ENCODE measurements at regions not wholly inside any gene's neighbourhood (a gene's known extent, or its start where the extent isn't known, plus 50 kb on each side); places are given as distances from the start of the nearest gene placed in this dataset.

DNA sequence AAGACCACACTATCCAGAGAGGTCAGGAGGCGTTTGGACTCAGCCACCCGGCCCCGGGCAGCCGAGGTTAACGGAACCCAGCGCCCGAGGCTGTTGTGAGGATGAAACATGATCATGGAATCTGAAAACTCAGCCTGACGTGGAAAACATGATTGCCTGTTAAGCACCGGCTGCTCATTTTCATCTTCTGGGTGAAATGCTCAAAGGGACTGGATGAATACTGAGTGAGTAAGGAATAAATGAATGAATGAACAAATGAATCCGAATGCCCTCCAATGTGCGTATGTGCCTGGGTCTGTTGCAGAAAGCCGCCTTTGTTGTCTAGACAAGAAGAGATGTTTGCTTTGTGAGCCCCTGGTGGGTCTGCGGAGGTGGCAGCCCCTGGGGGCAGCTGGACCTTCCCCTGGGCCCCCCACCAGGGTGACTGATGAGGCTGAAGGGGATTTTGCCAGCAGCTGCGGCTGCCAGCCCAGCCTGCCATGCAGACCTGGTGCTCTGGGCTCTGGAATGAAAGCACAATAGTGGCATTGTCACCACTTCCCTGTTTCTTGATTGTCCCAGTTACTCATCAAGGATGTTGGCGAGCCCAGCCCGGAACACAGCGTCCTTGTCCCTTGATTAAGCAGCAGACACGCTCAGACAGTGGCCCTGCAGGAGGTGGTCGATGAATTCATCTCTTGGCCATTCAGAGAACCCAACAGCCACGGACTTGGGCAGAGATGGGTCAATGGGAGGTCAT lies 211.1 kb downstream of the ANKRD60 start:
- no peak for DNase-seq

DNA sequence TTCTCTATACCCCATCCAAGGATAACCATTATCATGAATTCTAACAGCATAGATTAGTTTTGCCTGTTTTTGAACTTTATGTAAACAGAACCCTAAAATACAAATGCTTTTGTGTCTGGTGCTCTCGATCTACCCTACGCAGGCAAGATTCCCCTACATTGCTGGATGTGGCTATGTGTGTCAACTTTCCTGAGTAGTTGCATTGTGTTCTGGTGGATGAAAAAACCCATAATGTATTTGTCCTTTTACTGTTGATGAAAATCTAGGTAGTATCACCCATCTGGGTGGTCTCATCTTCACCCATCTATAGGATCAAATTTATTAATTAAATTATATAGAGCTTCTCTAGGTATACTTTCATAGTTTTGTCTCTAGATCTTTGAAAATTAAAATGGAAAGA lies 211.7 kb downstream of the ANKRD60 start:
- DNase-seq = no peak

DNA sequence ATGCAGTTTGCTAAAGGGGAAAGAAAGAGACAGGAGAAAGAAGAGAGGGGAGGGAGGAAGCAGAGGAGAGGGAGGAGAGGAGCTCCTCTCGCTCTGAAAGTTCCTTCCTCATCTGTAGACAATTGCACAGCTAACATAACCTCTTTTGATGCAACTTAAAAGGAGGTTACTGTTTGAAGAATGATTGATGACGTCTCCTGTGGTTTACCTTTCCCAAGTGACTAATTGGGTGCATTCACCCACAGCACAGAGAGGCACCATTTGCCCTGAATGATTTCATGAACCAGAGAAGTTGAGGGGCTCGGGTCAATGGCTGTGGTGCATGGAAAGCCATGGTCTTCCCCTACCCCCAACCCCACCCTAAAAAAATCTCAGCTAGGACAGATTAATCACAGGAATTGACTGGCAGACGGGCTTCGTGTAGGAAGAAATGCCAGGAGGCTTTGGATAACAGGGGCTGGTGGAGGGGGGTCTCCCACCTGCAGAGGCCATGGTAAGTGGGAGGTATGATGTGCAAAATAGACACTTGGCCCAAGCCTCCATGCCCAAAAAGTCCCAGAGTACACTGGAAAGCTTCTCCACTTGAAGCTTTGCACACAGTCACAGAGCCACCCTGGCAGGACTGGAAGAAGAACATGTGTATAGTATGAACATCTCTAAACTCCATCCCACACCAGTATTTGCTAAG lies 213.7 kb downstream of the ANKRD60 start:
- no peak for DNase-seq

DNA sequence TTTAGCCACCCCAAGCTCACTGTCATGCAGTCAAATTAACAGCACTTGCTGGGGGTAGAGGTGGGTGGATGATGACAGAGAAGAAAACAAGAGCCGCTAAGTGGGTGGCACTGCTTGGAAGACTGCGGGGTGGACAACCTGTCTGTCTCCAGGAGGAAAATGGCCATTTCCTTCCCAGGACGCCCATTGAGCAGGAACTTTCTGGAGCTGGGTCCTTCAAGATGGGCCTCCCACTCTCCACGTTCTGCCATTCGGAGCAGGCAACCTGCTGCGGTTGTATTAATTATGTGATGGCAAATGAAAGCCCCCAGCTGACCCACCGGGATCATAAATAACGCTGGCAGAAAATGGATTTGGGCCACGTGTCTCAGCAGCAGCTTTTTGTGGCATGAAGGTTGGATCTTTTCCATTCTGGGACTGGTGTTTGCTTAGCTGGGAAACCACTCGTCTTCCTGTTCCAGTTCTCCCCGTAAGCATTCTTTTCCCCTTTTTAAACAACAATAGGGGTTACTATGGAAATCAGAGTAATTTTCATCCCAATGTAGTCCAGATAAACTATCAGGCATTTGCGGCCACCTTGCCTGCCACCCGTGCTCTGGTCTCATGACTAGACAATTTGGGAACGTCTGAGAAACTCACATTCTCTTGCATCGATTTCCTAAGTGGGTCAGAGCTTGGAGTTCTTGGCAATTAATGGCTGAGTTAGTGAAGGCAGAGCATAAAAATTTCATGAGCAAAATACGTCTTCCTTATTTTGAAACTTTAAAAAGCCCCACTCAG lies 215.5 kb downstream of the ANKRD60 start:
- no peak for DNase-seq

DNA sequence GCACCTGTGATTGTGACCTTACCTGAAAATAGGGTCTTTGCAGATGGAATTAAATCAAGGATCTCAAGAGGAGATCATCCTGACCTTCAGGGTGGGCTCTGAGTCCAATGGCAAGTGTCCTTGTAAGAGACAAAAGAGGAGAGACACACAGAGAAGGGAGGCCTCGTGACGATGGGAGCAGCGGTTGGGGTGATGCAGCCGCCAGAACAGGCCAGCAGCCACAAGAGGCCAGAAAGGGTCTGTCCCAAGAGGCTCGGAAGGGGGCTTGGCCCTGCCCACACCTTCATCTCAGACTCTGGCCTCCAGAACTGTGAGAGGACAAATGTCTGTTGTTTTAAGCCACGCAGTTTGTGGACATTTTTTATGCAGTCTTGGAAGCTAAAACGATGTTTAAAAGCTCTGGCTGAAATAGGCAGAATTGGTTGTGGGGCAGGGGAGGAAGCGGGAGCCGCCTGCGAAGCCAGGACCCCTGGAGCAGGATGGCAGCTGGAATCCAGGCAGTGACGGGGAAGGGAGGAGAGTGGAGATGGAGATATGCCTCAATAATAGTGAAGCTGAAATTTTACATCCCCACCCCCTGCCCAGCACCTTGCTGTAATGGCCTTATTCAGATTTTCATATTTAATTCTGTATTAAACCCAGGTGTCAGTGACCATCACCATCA lies 216.4 kb downstream of the ANKRD60 start:
- no peak for DNase-seq

DNA sequence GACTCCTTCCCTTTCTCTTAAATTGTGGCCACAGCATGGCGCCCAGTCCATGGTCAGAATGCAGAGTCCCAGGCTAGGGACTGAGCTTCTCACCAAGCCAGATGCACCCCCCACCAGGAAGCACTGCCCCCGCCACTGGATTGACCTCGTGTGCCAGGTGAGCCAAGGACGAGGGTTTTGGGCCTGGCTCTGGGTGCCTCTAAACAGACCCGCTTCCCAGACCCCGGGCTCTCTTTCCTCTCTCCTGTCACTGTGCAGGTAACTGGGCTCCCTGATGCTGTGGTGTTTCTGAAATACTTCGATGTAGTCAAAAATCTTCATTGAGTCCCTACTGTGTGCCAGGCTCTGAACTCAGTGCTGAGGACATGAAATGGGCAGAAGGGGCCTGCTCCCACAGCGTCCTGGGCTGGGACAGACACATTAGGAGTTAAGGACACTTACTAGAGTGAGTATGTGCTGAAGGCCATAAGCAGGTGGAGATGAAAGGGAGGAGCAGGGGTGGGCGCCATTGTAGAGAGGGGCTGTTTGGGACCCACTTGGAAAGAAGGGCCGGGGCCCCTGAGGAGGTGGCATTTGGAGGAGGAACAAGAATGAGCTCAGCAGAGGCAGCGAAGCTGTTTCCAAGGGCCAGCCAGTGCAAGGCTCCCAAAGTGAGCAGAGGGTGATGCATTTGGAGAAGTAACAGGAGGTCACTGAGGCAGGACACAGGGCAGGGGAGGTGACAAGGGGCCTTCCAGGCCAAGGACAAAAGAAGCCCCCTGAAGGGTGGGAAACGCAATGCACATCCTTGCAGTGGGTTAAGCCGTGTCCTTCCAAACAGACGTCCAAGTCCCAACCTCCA lies 217.1 kb downstream of the ANKRD60 start:
- DNase-seq = no peak

DNA sequence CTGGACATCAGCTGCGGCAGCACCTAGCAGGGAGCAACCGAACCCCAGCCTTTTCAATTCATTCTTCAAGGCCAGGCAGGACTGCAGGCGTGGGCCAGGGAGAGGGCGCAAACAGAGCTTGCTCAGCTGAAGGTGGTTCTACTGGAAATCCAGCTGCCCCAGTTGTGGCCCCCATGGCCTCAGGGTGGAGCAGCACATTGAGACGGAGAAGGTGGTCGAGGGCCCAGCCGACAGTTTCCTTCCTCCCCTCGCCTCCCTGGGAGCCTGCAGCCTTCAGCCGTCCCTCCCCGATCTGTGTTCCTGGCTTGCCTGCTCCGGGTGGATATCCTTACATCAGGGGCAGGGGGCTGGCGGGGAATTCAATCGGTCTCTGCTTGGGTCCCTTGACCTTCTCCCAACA lies 217.8 kb downstream of the ANKRD60 start:
- DNase-seq = no peak

DNA sequence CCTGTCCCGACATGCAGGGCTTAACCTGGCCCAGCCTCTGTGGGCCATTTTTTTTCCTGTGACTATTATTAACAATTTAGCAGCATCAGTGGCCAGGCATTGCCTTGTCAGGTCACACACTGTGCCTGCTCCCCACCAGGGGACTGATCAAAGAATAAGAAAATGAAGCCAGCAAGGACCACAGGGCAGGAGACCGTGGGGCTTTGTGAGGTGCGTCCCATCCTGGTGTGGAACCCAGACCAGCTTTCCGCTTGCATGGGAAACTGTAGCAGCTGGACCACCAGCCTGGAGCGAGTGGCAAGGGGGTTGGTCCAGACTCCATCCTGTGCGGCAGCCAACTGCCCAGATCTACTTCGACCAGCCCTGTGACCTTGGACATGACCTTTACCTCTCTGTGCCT lies 218.3 kb downstream of the ANKRD60 start:
- DNase-seq = no peak

DNA sequence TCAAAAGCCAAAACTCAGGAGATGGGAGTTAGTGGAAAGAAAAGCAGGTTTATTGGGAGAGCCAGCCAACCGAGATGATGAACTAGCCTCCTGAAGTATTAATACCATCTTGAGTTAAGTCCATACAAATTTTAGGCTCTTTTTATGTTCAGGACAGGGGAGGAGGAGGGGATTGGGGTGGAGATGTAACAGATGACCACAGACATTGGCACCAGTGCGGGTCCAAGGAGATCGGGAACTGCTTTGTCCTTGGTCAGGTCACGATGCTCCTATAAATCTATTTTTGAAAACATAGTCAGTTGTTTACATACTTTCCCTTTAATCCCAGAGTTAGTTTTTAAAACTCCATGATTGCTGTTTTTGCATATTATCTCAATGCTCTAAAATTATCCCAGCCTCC lies 219.6 kb downstream of the ANKRD60 start:
- no peak for DNase-seq

DNA sequence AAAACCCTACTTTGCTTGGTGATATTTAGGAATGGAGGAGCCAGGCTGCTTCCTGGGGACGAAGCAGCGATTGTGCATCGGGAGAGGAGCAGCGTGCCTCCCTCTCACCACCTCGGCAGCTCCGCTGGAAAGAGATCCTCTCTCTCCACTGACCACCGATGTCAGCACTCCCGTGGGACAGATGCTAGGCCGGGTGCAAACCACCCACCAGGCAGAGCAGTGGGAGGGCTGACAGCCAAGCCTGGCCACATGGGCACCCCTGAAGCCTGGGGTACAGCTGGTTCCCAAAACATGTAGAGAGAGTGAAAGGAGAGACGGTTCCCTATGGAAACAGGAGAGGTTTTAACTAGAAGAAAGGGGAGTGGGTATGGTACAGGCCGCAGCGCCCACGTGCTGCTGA lies 220.0 kb downstream of the ANKRD60 start:
- no peak for DNase-seq

DNA sequence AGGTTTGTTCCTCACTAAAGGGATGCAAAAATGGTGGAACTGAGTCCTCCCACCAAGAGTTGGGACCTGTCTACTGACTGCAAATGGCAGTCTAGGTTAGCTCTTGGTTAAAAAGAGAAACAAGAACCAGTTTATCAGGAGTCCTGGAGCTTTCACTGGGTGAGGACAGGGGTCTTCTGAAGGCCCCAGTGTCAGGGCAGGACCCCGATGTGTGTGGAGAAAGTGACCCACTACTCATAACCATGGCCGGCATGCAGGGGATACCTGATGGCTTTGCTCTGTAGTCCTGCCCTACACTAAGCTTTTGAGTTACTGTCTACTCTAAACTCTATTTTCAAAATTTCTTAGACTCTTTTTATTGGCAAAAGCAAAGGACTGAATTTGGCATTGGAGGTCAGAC lies 220.5 kb downstream of the ANKRD60 start:
- no peak for DNase-seq

DNA sequence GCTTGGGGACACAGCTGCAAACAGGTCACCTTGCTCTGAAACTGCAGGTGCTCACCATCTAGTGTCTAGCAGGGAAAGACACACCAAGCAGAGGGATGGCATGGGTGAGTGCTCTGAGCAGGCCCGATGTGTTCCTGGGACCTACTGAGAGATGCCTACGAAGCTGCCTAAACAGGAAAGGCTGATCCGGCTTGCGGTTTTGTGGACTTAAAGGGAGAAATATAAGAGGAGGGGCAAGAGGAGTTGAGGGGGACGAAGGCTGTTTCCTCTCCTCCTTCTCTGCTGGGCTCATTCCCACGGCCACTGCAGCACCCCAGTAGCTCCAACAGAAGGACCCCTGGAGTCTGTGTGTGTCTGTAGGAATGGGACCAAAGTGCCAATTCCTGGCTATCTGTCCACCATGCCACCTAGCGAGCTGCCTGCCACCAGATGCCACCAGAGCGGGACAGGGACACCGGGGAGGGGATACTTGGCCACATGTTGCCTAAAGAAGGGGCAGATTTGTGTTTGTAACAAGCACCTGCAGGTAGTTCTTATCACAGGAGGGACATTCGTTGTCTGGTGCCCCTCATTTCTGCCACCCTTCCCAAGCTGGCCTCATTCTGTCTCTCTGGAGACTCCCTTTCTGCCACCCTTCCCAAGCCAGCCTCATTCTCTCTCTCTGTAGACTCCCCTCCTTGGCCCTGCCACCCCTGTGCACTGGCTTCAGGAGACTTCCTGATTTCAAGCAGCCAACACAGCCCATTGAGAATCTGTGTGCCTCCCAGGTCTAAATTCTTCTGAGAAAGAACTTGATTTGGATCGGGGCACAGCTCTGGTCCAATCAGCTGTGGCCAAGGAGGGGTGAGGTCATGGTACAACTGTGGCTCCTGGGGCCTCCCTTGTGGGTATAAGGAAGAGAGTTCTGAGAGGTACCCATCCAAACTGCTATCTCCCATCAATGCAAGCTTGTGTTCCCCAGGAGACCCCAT lies 221.8 kb downstream of the ANKRD60 start:
- no peak for DNase-seq

DNA sequence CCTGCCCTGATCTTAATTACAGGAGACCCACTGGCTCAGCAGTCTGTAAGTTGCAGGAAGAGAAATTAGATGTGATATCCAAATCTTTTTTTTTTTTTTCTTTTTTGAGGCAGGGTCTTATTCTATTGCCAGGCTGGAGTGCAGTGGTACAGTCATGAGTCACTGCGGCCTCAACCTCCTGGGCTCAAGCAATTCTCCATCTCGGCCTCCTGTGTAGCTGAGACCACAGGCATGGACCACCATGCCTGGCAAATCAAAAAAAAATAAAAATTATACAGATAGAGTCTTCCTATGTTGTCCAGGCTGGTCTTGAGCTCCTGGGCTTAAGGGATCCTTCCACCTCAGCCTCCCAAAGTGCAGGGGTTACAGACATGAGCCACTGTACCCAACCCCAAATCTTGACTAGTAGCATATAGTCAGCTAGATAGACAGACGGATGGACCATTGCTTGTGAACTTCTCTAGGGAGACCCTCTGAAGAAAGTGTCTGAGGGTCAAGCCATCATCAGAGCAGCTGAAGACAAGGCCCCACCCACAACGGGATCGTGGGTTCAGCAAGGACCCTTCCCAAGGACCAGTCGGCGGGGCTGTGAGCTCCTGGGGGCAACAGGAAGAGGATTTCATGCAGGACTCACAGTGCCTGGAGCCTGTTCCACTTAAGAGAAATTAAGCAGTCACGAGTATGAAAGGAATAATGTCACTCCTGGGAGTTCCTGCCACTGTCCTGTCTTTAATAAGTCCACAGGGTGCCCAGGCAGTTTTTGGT lies 222.7 kb downstream of the ANKRD60 start:
- DNase-seq = no peak

DNA sequence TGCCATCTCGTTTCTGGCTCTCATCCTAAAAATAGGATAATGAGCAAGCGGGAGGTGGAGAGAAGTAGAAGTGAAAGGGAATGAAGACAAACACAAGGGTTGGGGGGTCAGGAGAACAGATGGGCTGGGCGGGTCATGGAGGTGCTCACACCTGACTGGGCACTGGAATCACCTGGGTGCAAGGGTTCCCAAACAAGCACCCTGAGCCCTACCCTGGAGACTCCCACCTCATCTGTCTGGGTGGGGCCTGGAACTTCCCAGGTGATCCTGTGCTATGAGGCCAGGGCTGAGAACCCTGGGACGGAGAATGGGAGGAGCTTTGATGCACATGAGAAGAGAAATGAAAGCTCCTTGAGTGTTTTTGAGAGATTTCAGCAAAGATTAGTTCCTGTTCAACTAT lies 223.6 kb downstream of the ANKRD60 start:
- no peak for DNase-seq

DNA sequence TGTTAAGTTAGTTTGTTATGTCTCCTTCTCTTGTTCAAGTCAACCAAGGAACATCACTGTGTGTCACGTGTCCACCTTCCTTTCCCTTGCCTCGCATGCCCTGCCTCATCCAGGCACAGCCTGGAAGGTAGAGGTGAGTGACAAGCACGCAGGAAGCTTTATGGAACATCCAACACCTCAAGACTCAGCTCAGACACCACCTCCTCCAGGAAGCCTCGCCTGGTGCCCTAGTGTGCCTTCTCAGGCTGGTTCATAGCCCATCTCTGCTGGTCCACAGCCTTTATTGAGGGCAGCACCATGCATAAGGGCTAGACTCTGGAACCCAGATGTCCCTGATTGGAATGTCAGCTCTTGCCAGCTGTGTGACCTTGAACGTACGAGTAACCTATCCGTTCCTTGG lies 224.3 kb downstream of the ANKRD60 start:
- no peak for DNase-seq

DNA sequence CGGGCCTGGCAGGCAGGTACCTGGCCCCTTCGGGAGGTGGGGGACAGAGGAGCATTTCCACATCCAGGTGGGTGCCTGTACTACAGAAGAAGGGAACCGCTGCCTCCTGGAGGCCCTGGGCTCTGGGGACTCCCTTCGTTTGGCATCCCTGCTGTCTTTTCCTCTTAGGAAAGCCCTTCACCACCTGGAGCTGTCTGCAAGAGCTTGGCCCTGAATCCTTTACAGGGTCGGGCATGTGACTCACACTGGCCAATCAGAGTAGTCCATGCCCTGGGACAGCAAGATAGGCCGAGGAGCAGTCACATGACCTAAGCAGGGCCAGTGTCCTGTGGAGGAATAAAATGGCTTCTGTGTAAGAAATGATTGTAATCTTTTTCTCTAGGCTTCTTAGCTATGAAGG lies 224.9 kb downstream of the ANKRD60 start:
- DNase-seq = no peak

DNA sequence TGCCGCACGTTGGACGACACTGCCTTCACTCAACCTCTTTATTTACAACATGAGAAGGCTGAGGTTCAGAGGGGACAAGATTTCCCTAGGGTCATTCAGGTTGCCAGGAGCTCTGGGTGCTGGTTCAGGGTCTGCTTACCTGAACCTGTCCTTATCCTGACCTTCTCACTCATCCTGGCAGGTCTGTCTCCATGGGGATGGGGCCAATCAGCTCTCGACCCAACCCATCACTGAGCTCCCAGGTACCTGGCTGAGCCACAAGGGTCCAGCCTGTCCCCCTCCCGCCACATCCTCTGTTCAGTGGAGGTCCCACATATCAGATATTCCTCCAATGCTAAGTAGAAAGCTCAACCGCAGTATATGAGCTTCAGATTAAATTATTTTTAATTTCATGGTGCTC lies 225.6 kb downstream of the ANKRD60 start:
- no peak for DNase-seq

DNA sequence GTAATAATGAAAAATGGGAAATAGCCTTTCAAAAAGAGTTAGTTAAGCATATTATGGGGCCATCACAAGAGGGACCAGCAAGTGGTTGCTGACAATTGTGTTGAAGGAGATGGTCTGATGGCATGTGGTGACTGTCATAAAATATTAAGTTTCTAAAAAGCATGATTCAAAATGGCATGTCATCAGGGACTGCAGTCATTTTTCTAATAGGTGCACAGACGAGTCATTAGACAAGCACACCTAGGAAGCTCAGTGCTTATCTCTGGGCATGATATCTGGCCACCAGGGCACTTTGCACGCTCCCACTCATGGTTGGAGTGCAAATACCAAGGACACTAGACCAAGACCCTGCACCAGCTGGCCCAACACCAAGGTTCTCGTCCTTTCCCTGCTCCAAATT lies 226.5 kb downstream of the ANKRD60 start:
- DNase-seq = no peak

DNA sequence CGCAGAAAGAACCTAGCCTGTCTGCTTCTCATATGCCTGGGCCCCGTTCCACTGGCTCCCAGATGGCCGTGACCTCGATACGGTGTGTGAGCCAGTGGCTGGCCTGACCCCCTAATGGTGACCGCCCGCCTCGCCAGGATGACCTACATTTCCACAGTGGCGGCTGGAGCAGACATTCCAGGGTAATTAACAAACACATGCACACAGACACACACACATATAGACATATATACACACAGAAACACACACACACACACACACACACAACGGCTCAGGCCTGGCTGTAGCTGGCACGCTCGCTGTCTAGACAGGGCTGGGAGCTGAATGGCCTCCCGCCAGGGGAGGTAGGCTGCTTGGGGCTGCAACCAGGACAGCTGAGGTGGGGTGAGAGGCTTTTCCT lies 227.1 kb downstream of the ANKRD60 start:
- no peak for DNase-seq

DNA sequence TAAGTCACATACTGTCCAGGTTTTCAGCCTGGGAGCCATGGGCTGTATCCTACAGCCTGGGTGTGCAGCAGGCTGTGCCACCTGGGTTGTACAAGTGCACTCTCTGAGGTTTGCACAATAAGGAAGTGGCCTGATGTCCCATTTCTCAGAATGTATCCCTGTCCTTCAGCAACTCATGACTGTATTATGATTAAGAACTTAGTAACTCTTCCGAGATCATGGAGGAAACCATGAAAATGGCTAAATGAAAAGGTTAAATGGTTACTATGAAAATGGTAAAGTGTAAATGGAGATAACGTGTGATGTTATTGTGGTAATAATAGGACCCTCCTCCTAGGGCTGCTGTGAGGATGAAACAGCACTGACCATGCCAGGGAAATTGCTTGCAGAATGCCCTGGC lies 227.6 kb downstream of the ANKRD60 start:
- no peak for DNase-seq

Data from left kidney (tissue), 1 donor.